Ovary (tissue), 7 donors: ENCODE measurements at regions not wholly inside any gene's neighbourhood (a gene's known extent, or its start where the extent isn't known, plus 50 kb on each side); places are given as distances from the start of the nearest gene placed in this dataset.

Source experiments
- DNase-seq, 5 donors: peaks; one replicate each; pipeline ENCODE4 v3.0.0-alpha.2; 2019 to 2020
- H3K27ac ChIP-seq, 2 donors: fragments of 200-600 bp; one replicate each; pipeline versions ENCODE4 v1.5.1 to v1.8.0; 2019 to 2022
- H3K27me3 ChIP-seq: fragments of 200-600 bp; one replicate; pipeline ENCODE4 v1.8.0; 2022
- H3K36me3 ChIP-seq: fragments of 200-600 bp; sonication (generic); one replicate; pipeline ENCODE4 v1.5.1; 2019
- H3K4me1 ChIP-seq: one replicate; pipeline ENCODE4 v1.8.1; 2013; ENCODE audit warnings: mild to moderate bottlenecking, moderate library complexity; ENCODE audit not compliant: insufficient read depth
- H3K4me3 ChIP-seq: fragments of 200-600 bp; sonication (generic); one replicate; pipeline ENCODE4 v1.5.1; 2017
- H3K9me3 ChIP-seq, 2 donors: fragments of 200-600 bp in 1 of 2; sonication (generic) in 1 of 2; one replicate each; pipeline versions ENCODE4 v1.5.1 to v1.8.1; 2013 to 2019; ENCODE audit warnings: mild to moderate bottlenecking in 1 of 2, moderate library complexity in 1 of 2
- CTCF ChIP-seq, 3 donors: fragments of 450-650 bp in 2 of 3; fragments of 200-600 bp in 1 of 3; IDR thresholded peaks; one replicate each; pipeline versions ENCODE4 v1.5.1 to v1.8.0; 2016 to 2022; ENCODE audit warnings: antibody characterized with exemption in 3 of 3, mild to moderate bottlenecking in 1 of 3
- EP300 ChIP-seq: sonication (generic); formaldehyde crosslinking; IDR thresholded peaks from one replicate; pipeline ENCODE4 v1.6.1; 2017; ENCODE audit warnings: antibody characterized with exemption
- POLR2A ChIP-seq: fragments of 450-650 bp; IDR thresholded peaks from one replicate; pipeline ENCODE4 v1.6.1; 2017; ENCODE audit warnings: antibody characterized with exemption, mild to moderate bottlenecking, moderate library complexity
- WGBS, 3 donors: extraction: QIAGEN DNeasy Blood & Tissue Kit in 1 of 3; methylation state at CpG; one replicate each; pipeline versions ENCODE4 v1.1.5 to v1.1.7; 2013 to 2017; 5-methylcytosine and 5-hydroxymethylcytosine counted together
- intact Hi-C, 4 donors: fragments of 100-400 bp; cut with DNase I; formaldehyde crosslinking; loops; one replicate each; pipeline versions ENCODE4 v1.11.0 to v1.15.1; 2022 to 2023
- donor health status: DM: no; HTN: no; CAD: no; lungs with moderate emphysema.
- donor health status: DM: no; HTN: no; CAD: no.
- donor health status: Bipolar disorder and iron deficiency.
- donor health status: DM: no; HTN: no; CAD: no.
- donor health status: DM: yes; HTN: yes; CAD: no.

GRCh38 chr10:33884604-33885003 is 550.1 kb upstream of the NRP1 start:
- no peaks in the 10 kb centered on the region for H3K36me3 ChIP-seq
- H3K4me3 ChIP-seq = no peak overlapping the region
- 85 to 89% (median 85%) methylated on average over 2 of the region's 2 CpGs for WGBS, 3 donors
- no peaks in the 10 kb centered on the region for H3K27me3 ChIP-seq
- no peaks in the 10 kb centered on the region for H3K4me1 ChIP-seq
- TF ChIP-seq POLR2A = no peak
- TF ChIP-seq EP300 = no peak
- TF ChIP-seq CTCF (IDR thresholded peaks at IDR 0.05) = no peak
- intact Hi-C loops = no loop called here
- no peak for DNase-seq
- no peaks in the 10 kb centered on the region for H3K9me3 ChIP-seq
- no peak overlapping the region for H3K27ac ChIP-seq

GRCh38 chr10:33883881-33884280 is 549.4 kb upstream of the NRP1 start:
- no peak for TF ChIP-seq CTCF (IDR thresholded peaks at IDR 0.05)
- TF ChIP-seq EP300 = no peak
- no peak for TF ChIP-seq POLR2A
- 90 to 98% (median 94%) methylated on average over 1 of the region's 1 CpG for WGBS, 3 donors
- Histone ChIP-seq H3K27ac (no peak overlapping the region), H3K36me3 (no peaks in the 10 kb centered on the region), H3K27me3 (no peaks in the 10 kb centered on the region), H3K9me3 (no peaks in the 10 kb centered on the region), H3K4me1 (no peaks in the 10 kb centered on the region), H3K4me3 (no peak overlapping the region)
- intact Hi-C loops = no loop called here
- no peak for DNase-seq

- WGBS, 3 donors = 93 to 96% (median 94%) methylated on average over 1 of the region's 1 CpG
- H3K9me3 ChIP-seq = no peaks in the 10 kb centered on the region
- no peaks in the 10 kb centered on the region for H3K36me3 ChIP-seq
- H3K4me3 ChIP-seq = no peak overlapping the region
- H3K27ac ChIP-seq = no peak overlapping the region
- no peaks in the 10 kb centered on the region for H3K4me1 ChIP-seq
- no peak for DNase-seq
- intact Hi-C loops = no loop called here
- no peak for TF ChIP-seq CTCF (IDR thresholded peaks at IDR 0.05)
- no peak for TF ChIP-seq EP300
- no peak for TF ChIP-seq POLR2A
- H3K27me3 ChIP-seq = no peaks in the 10 kb centered on the region
These were observed 548.5 kb upstream of the NRP1 start for GRCh38 chr10:33882996-33883395.

GRCh38 chr10:33880291-33880690 is 545.8 kb upstream of the NRP1 start:
- intact Hi-C loops = no loop called here
- Histone ChIP-seq H3K9me3 (no peaks in the 10 kb centered on the region), H3K4me3 (no peak overlapping the region), H3K27ac (no peak overlapping the region), H3K27me3 (no peaks in the 10 kb centered on the region), H3K36me3 (no peaks in the 10 kb centered on the region), H3K4me1 (no peaks in the 10 kb centered on the region)
- DNase-seq = no peak
- 93 to 97% (median 95%) methylated on average over 5 of the region's 5 CpGs for WGBS, 3 donors
- TF ChIP-seq EP300 = no peak
- no peak for TF ChIP-seq POLR2A
- no peak for TF ChIP-seq CTCF (IDR thresholded peaks at IDR 0.05)
